ENCODE measurements at regions not wholly inside any gene's neighbourhood (a gene's known extent, or its start where the extent isn't known, plus 50 kb on each side); places are given as distances from the start of the nearest gene placed in this dataset.

- TF ChIP-seq CTCF (IDR thresholded peaks at IDR 0.05; ENCODE audit: extremely low read depth in 1 of 2, insufficient read depth in 1 of 2, low read depth in 1 of 2, low read length in 2 of 2), result no peak
- no peak for TF ChIP-seq POLR2AphosphoS5 (IDR thresholded peaks at IDR 0.05; ENCODE audit: insufficient read depth, low read depth, low read length)
Measured at GRCh38 chr9:73736270-73736669, 584.6 kb downstream of the ANXA1 start.

Data from endothelial cell of umbilical vein (primary cell).